ENCODE measurements at regions not wholly inside any gene's neighbourhood (a gene's known extent, or its start where the extent isn't known, plus 50 kb on each side); places are given as distances from the start of the nearest gene placed in this dataset.

- intact Hi-C loops (cut with micrococcal nuclease) (no loop called here), dilution Hi-C loops (cut with HindIII; ENCODE audit: low sequenced_read_pairs, unreplicated experiment) (no loop called here), in situ Hi-C loops (cut with MboI; ENCODE audit: low sequenced_read_pairs) (no loop called here)
- Histone ChIP-seq H3K56ac (ENCODE audit: extremely low read depth, insufficient read depth, low read length) (no peak overlapping the region), H2BK20ac (ENCODE audit: low read depth, low read length) (no peak overlapping the region), H3K79me1 (ENCODE audit: low read depth in 1 of 2, low read length in 2 of 2) (no peaks in the 10 kb centered on the region), H3K4me2 (ENCODE audit: low read depth, low read length) (no peak overlapping the region), H2BK120ac (ENCODE audit: low read depth, low read length) (no peak overlapping the region), H2BK15ac (ENCODE audit: low read depth, low read length) (no peak overlapping the region), H4K5ac (ENCODE audit: low read depth, low read length) (no peak overlapping the region), H3K4me1 (ENCODE audit: control insufficient read depth, insufficient read depth, low read length) (no peaks in the 10 kb centered on the region), H3K4me3 (ENCODE audit: insufficient read depth, low read depth, low read length) (no peak overlapping the region), H3K27me3 (ENCODE audit: control insufficient read depth, insufficient read depth, low read length) (no peaks in the 10 kb centered on the region), H4K91ac (ENCODE audit: insufficient read depth, low read depth, low read length) (no peak overlapping the region), H3K23ac (ENCODE audit: low read depth, low read length) (no peak overlapping the region), H4K20me1 (ENCODE audit: insufficient read depth, low read length) (no peaks in the 10 kb centered on the region), H2AK5ac (ENCODE audit: low read depth, low read length) (no peak overlapping the region), H3K9me3 (ENCODE audit: control insufficient read depth, insufficient read depth, low read length) (no peaks in the 10 kb centered on the region), H3K18ac (ENCODE audit: low read depth, low read length) (no peak overlapping the region), H2BK5ac (ENCODE audit: low read depth, low read length, poor library complexity, severe bottlenecking) (no peak overlapping the region), H2AK9ac (replicated peaks; ENCODE audit: low read depth, low read length, poor library complexity) (no peak overlapping the region), H3K9ac (ENCODE audit: low read depth, low read length) (no peak overlapping the region), H2AFZ (replicated peaks; ENCODE audit: low read length, poor library complexity) (no peak overlapping the region), H3K14ac (replicated peaks; ENCODE audit: low read depth, low read length) (no peak overlapping the region), H3K36me3 (ENCODE audit: control insufficient read depth, insufficient read depth, low read length) (no peaks in the 10 kb centered on the region), H3K27ac (ENCODE audit: insufficient read depth, low read length) (no peak overlapping the region), H3K4ac (ENCODE audit: low read depth, low read length) (no peak overlapping the region), H4K8ac (ENCODE audit: low read depth in 2 of 2, low read length in 2 of 2) (peak overlapping the region in 1 of 2 experiments; percentile 60; a peak in 1 of 4 replicates), H3K9me1 (ENCODE audit: insufficient read depth, low read length) (peaks cover 2% of the 10 kb centered on the region; the same call in 1 of the 2 replicates)
- ATAC-seq (ENCODE audit: low read depth) = peak; percentile 32; the same call in 1 of the 2 replicates
- POLR2A ChIA-PET (ENCODE audit: unreplicated experiment) = no interaction called here
- DNase-seq = peak; percentile 39
- no peak for TF ChIP-seq POLR2A (IDR thresholded peaks at IDR 0.05; ENCODE audit: low read depth, low read length)
- no peak for TF ChIP-seq BHLHE40 (IDR thresholded peaks at IDR 0.05; ENCODE audit: low read depth, low read length)
- TF ChIP-seq MAFK (IDR thresholded peaks at IDR 0.05; ENCODE audit: low read depth, low read length) = no peak
- TF ChIP-seq USF2 (IDR thresholded peaks at IDR 0.05; ENCODE audit: low read depth, low read length) = no peak
- no peak for TF ChIP-seq NFE2L2 (IDR thresholded peaks at IDR 0.05; ENCODE audit: low read depth, low read length)
- no peak for TF ChIP-seq CEBPB (IDR thresholded peaks at IDR 0.05; ENCODE audit: low read depth, low read length)
- TF ChIP-seq, protein P1, sequence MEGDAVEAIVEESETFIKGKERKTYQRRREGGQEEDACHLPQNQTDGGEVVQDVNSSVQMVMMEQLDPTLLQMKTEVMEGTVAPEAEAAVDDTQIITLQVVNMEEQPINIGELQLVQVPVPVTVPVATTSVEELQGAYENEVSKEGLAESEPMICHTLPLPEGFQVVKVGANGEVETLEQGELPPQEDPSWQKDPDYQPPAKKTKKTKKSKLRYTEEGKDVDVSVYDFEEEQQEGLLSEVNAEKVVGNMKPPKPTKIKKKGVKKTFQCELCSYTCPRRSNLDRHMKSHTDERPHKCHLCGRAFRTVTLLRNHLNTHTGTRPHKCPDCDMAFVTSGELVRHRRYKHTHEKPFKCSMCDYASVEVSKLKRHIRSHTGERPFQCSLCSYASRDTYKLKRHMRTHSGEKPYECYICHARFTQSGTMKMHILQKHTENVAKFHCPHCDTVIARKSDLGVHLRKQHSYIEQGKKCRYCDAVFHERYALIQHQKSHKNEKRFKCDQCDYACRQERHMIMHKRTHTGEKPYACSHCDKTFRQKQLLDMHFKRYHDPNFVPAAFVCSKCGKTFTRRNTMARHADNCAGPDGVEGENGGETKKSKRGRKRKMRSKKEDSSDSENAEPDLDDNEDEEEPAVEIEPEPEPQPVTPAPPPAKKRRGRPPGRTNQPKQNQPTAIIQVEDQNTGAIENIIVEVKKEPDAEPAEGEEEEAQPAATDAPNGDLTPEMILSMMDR (conservative IDR thresholded peaks at IDR 0.05; ENCODE audit: low read depth, low read length) = no peak
- BruUV-seq (replicated peaks) = no TSS peak
- CTCF ChIA-PET = no interaction called here
- WGBS, 2 experiments (ENCODE audit: extremely low coverage in 2 of 2, insufficient read length in 1 of 2) = no CpG with 5 or more reads among the region's 1 CpG
Observed at GRCh38 chr12:58668871-58669270, 251.4 kb downstream of the LRIG3 start.
